SH-SY5Y (cell line): ENCODE measurements at regions not wholly inside any gene's neighbourhood (a gene's known extent, or its start where the extent isn't known, plus 50 kb on each side); places are given as distances from the start of the nearest gene placed in this dataset.

Source experiments
- GATA2 ChIP-seq: IDR thresholded peaks from 2 replicates; pipeline ENCODE4 v1.6.1; 2011; ENCODE audit warnings: mild to moderate bottlenecking, low read depth, low read length
- GATA3 ChIP-seq: IDR thresholded peaks from 2 replicates; pipeline ENCODE4 v1.6.1; 2011; ENCODE audit warnings: low read depth, mild to moderate bottlenecking, low read length, moderate library complexity

GRCh38 chr12:88298761-88299242, 156.7 kb downstream of the TMTC3 start:
- TF ChIP-seq GATA3 (no peak), GATA2 (no peak)
